H1 (cell line): ENCODE measurements at regions not wholly inside any gene's neighbourhood (a gene's known extent, or its start where the extent isn't known, plus 50 kb on each side); places are given as distances from the start of the nearest gene placed in this dataset.

ENCODE experiments used
- RXRA ChIP-seq: IDR thresholded peaks from 2 replicates; pipeline ENCODE4 v1.6.1; 2011; ENCODE audit warnings: low read depth, mild to moderate bottlenecking, low read length, moderate library complexity; ENCODE audit not compliant: insufficient read depth
- TF ChIP-seq, protein P1 (sequence below): IDR thresholded peaks from 2 replicates; pipeline ENCODE4 v1.6.1; 2012; ENCODE audit warnings: inconsistent platforms

GRCh38 chr11:32168924-32169323 is 78.0 kb downstream of the RCN1 start (continued):
- TF ChIP-seq RXRA = no peak
- TF ChIP-seq, protein P1, sequence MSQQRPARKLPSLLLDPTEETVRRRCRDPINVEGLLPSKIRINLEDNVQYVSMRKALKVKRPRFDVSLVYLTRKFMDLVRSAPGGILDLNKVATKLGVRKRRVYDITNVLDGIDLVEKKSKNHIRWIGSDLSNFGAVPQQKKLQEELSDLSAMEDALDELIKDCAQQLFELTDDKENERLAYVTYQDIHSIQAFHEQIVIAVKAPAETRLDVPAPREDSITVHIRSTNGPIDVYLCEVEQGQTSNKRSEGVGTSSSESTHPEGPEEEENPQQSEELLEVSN = no peak
